ENCODE measurements at regions not wholly inside any gene's neighbourhood (a gene's known extent, or its start where the extent isn't known, plus 50 kb on each side); places are given as distances from the start of the nearest gene placed in this dataset.
A peak's percentile ranks its signal among the peaks of the same experiment; 100 is the strongest.

GRCh38 chr3:76039431-76039830, 254.1 kb upstream of the ZNF717 start:
- H3K27ac ChIP-seq, result no peak overlapping the region
- no peak for DNase-seq
- H3K36me3 ChIP-seq, result no peaks in the 10 kb centered on the region
- no peaks in the 10 kb centered on the region for H3K9me3 ChIP-seq
- TF ChIP-seq POLR2A (IDR thresholded peaks at IDR 0.05) (no peak), CTCF (IDR thresholded peaks at IDR 0.05) (no peak)
- no peaks in the 10 kb centered on the region for H3K27me3 ChIP-seq
- no peak overlapping the region for H3K4me3 ChIP-seq
- ATAC-seq, result no peak
- intact Hi-C loops (cut with DNase I), result no loop called here
- H3K4me1 ChIP-seq, result no peaks in the 10 kb centered on the region

- H3K27ac ChIP-seq, result no peak overlapping the region
- no peak for DNase-seq
- no peaks in the 10 kb centered on the region for H3K27me3 ChIP-seq
- no peaks in the 10 kb centered on the region for H3K36me3 ChIP-seq
- WGBS, 4 donors, result 73 to 82% (median 81%) methylated on average over 1 of the region's 1 CpG
- no peak overlapping the region for H3K4me3 ChIP-seq
- intact Hi-C loops (cut with DNase I), result no loop called here
- H3K9me3 ChIP-seq, result no peaks in the 10 kb centered on the region
- H3K4me1 ChIP-seq, result no peaks in the 10 kb centered on the region
- TF ChIP-seq CTCF (IDR thresholded peaks at IDR 0.05) (no peak), POLR2A (IDR thresholded peaks at IDR 0.05) (no peak)
- no peak for ATAC-seq
These were observed 255.6 kb upstream of the ZNF717 start for GRCh38 chr3:76040946-76041345.

GRCh38 chr3:76043746-76044145, 258.4 kb upstream of the ZNF717 start:
- no peak for DNase-seq
- Histone ChIP-seq H3K27ac (no peak overlapping the region), H3K9me3 (no peaks in the 10 kb centered on the region), H3K4me3 (no peak overlapping the region), H3K4me1 (no peaks in the 10 kb centered on the region), H3K27me3 (no peaks in the 10 kb centered on the region), H3K36me3 (no peaks in the 10 kb centered on the region)
- intact Hi-C loops (cut with DNase I), result no loop called here
- ATAC-seq, result no peak
- TF ChIP-seq CTCF (IDR thresholded peaks at IDR 0.05) (no peak), POLR2A (IDR thresholded peaks at IDR 0.05) (no peak)
- 43 to 68% (median 63%) methylated on average over 2 of the region's 2 CpGs for WGBS, 4 donors

GRCh38 chr3:76044601-76045600, 259.6 kb upstream of the ZNF717 start:
- ATAC-seq (no peak), DNase-seq (peak in 1 of 5 donors; percentile 22)
- 44 to 53% (median 47%) methylated on average over 3 of the region's 3 CpGs for WGBS, 4 donors
- Histone ChIP-seq H3K9me3 (no peaks in the 10 kb centered on the region), H3K4me1 (no peaks in the 10 kb centered on the region), H3K4me3 (no peak overlapping the region), H3K36me3 (no peaks in the 10 kb centered on the region), H3K27ac (no peak overlapping the region), H3K27me3 (no peaks in the 10 kb centered on the region)
- TF ChIP-seq CTCF (IDR thresholded peaks at IDR 0.05) (peak in 11 of 12 donors; percentile 10 to 52 (median 33)), POLR2A (IDR thresholded peaks at IDR 0.05) (no peak)
- intact Hi-C loops (cut with DNase I), result no loop called here
